NOMO-1 treated with DMSO at 0.1 percent for 48 hours (cell line): ENCODE measurements at regions not wholly inside any gene's neighbourhood (a gene's known extent, or its start where the extent isn't known, plus 50 kb on each side); places are given as distances from the start of the nearest gene placed in this dataset.
"Not testable (repeated sequence)": the region's sequence is repeated elsewhere in the genome, so short reads cannot be mapped to it uniquely, and the experiment has no call there.

ENCODE experiments used
- DNase-seq: peaks from one replicate; lab custom pipeline; 2025; ENCODE audit not compliant: unreplicated experiment; lab: John Stamatoyannopoulos, UW

- DNase-seq = no peak
Measured at GRCh38 chr5:87661784-87662566, 249.2 kb upstream of the CCNH start.

GRCh38 chr5:87653242-87653641, 240.5 kb upstream of the CCNH start:
- DNase-seq = no peak

GRCh38 chr5:87650284-87650683, 237.6 kb upstream of the CCNH start:
- DNase-seq = no peak

- no peak for DNase-seq
Measured at GRCh38 chr5:87649455-87649854, 236.7 kb upstream of the CCNH start.

- no peak for DNase-seq
Measured at GRCh38 chr5:87645224-87645623, 232.5 kb upstream of the CCNH start.

GRCh38 chr5:87640902-87641301, 228.2 kb upstream of the CCNH start:
- DNase-seq = no peak

GRCh38 chr5:87627363-87627762, 214.6 kb upstream of the CCNH start:
- no peak for DNase-seq

GRCh38 chr5:87608385-87608784, 195.7 kb upstream of the CCNH start:
- no peak for DNase-seq

- DNase-seq = no peak
Measured at GRCh38 chr5:87605663-87606062, 192.9 kb upstream of the CCNH start.

GRCh38 chr5:87599778-87600177, 187.0 kb upstream of the CCNH start:
- no peak for DNase-seq

- no peak for DNase-seq
Measured at GRCh38 chr5:87598460-87598859, 185.7 kb upstream of the CCNH start.

- DNase-seq = no peak
Measured at GRCh38 chr5:87594566-87594965, 181.8 kb upstream of the CCNH start.

- no peak for DNase-seq
Measured at GRCh38 chr5:87589587-87589986, 176.9 kb upstream of the CCNH start.

- DNase-seq = no peak
Measured at GRCh38 chr5:87588316-87588715, 175.6 kb upstream of the CCNH start.

GRCh38 chr5:87583704-87584103, 171.0 kb upstream of the CCNH start:
- not testable (repeated sequence) for DNase-seq

- DNase-seq = no peak
Measured at GRCh38 chr5:87582149-87582548, 169.4 kb upstream of the CCNH start.

GRCh38 chr5:87581661-87582060, 168.9 kb upstream of the CCNH start:
- no peak for DNase-seq

- no peak for DNase-seq
Measured at GRCh38 chr5:87579678-87580077, 166.9 kb upstream of the CCNH start.

GRCh38 chr5:87576867-87577266, 164.1 kb upstream of the CCNH start:
- no peak for DNase-seq

GRCh38 chr5:87576306-87576705, 163.6 kb upstream of the CCNH start:
- DNase-seq = not testable (repeated sequence)

GRCh38 chr5:87574106-87574505, 161.4 kb upstream of the CCNH start:
- DNase-seq = no peak

- no peak for DNase-seq
Measured at GRCh38 chr5:87572611-87573010, 159.9 kb upstream of the CCNH start.

- DNase-seq = no peak
Measured at GRCh38 chr5:87572090-87572489, 159.4 kb upstream of the CCNH start.
